ENCODE measurements at regions not wholly inside any gene's neighbourhood (a gene's known extent, or its start where the extent isn't known, plus 50 kb on each side); places are given as distances from the start of the nearest gene placed in this dataset.

- DNase-seq, result peak; percentile 31
- Mint-ChIP-seq H3K27ac (ENCODE audit: unreplicated experiment) (no peak overlapping the region), H3K27me3 (ENCODE audit: unreplicated experiment) (no peaks in the 10 kb centered on the region), H3K4me3 (ENCODE audit: unreplicated experiment) (no peak overlapping the region), H3K4me1 (ENCODE audit: low read depth, unreplicated experiment) (peaks cover 11% of the 10 kb centered on the region), H3K36me3 (ENCODE audit: unreplicated experiment) (no peaks in the 10 kb centered on the region), H3K9me3 (ENCODE audit: unreplicated experiment) (no peaks in the 10 kb centered on the region)
- TF ChIP-seq CTCF (IDR thresholded peaks at IDR 0.05; ENCODE audit: partially characterized antibody, unreplicated experiment), result no peak
These were observed 137.2 kb upstream of the KCTD1 start for GRCh38 chr18:26685438-26686157.

DNA sequence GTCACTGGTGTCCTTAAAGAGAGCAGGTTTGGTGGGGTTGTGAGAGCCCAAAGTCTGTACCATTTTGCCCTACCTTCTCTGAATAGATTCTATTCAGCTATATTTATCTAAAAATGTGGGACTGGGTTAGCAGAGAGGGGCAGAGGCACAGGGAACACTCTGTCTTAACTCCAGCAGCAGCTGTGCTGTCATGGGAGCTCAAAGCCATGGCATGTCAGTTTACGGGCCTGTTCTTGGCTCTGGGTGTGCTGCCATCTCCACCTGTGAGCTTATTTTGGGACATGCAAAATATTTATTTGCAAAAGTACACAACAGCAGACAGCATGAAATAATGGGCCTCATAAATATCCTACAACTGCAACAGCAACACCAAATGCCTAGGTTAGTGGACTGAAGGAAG is 129.6 kb upstream of the KCTD1 start:
- Mint-ChIP-seq H3K27ac (ENCODE audit: unreplicated experiment) (no peak overlapping the region), H3K27me3 (ENCODE audit: unreplicated experiment) (no peaks in the 10 kb centered on the region), H3K4me3 (ENCODE audit: unreplicated experiment) (no peak overlapping the region), H3K9me3 (ENCODE audit: unreplicated experiment) (peaks cover 4% of the 10 kb centered on the region), H3K36me3 (ENCODE audit: unreplicated experiment) (peaks cover 3% of the 10 kb centered on the region), H3K4me1 (ENCODE audit: low read depth, unreplicated experiment) (no peaks in the 10 kb centered on the region)
- no peak for TF ChIP-seq CTCF (IDR thresholded peaks at IDR 0.05; ENCODE audit: partially characterized antibody, unreplicated experiment)
- DNase-seq, result no peak

GRCh38 chr18:26667046-26667445 is 118.7 kb upstream of the KCTD1 start:
- Mint-ChIP-seq H3K4me1 (ENCODE audit: low read depth, unreplicated experiment) (no peaks in the 10 kb centered on the region), H3K27me3 (ENCODE audit: unreplicated experiment) (peaks cover 4% of the 10 kb centered on the region), H3K36me3 (ENCODE audit: unreplicated experiment) (no peaks in the 10 kb centered on the region), H3K4me3 (ENCODE audit: unreplicated experiment) (no peak overlapping the region), H3K9me3 (ENCODE audit: unreplicated experiment) (no peaks in the 10 kb centered on the region), H3K27ac (ENCODE audit: unreplicated experiment) (no peak overlapping the region)
- DNase-seq, result no peak
- no peak for TF ChIP-seq CTCF (IDR thresholded peaks at IDR 0.05; ENCODE audit: partially characterized antibody, unreplicated experiment)

- no peak for TF ChIP-seq CTCF (IDR thresholded peaks at IDR 0.05; ENCODE audit: partially characterized antibody, unreplicated experiment)
- Mint-ChIP-seq H3K9me3 (ENCODE audit: unreplicated experiment) (no peaks in the 10 kb centered on the region), H3K27ac (ENCODE audit: unreplicated experiment) (no peak overlapping the region), H3K4me1 (ENCODE audit: low read depth, unreplicated experiment) (peaks cover 6% of the 10 kb centered on the region), H3K4me3 (ENCODE audit: unreplicated experiment) (no peak overlapping the region), H3K27me3 (ENCODE audit: unreplicated experiment) (no peaks in the 10 kb centered on the region), H3K36me3 (ENCODE audit: unreplicated experiment) (no peaks in the 10 kb centered on the region)
- DNase-seq, result no peak
These were observed 114.6 kb upstream of the KCTD1 start for GRCh38 chr18:26662996-26663395.

All from glutamatergic neuron (in vitro differentiated cells).